ENCODE measurements at regions not wholly inside any gene's neighbourhood (a gene's known extent, or its start where the extent isn't known, plus 50 kb on each side); places are given as distances from the start of the nearest gene placed in this dataset.

GRCh38 chr6:103456652-103457051 is 1403.1 kb downstream of the HACE1 start:
- H3K4me1 ChIP-seq (ENCODE audit: insufficient read depth, insufficient read length) = no peaks in the 10 kb centered on the region
- H3K9me3 ChIP-seq (ENCODE audit: insufficient read depth, low read length) = no peaks in the 10 kb centered on the region
- H3K27me3 ChIP-seq (ENCODE audit: insufficient read depth, insufficient read length) = no peaks in the 10 kb centered on the region
- no peak overlapping the region for H3K9ac ChIP-seq (ENCODE audit: insufficient read length, low read depth)
- no peak for DNase-seq (ENCODE audit: low read depth, low spot score)
- no peaks in the 10 kb centered on the region for H3K36me3 ChIP-seq (ENCODE audit: insufficient read depth, insufficient read length, low read length)
- no peak for TF ChIP-seq YY1 (IDR thresholded peaks at IDR 0.05; ENCODE audit: insufficient read depth, insufficient read length)
- TF ChIP-seq SUZ12 (IDR thresholded peaks at IDR 0.05; ENCODE audit: extremely low read depth, insufficient read depth, insufficient read length) = no peak
- no peak for TF ChIP-seq ZNF274 (IDR thresholded peaks at IDR 0.05; ENCODE audit: low read depth, low read length)
- no peak overlapping the region for H3K4me3 ChIP-seq (ENCODE audit: insufficient read length, low read depth)

- no peak overlapping the region for H3K9ac ChIP-seq (ENCODE audit: insufficient read length, low read depth)
- TF ChIP-seq ZNF274 (IDR thresholded peaks at IDR 0.05; ENCODE audit: low read depth, low read length) (no peak), SUZ12 (IDR thresholded peaks at IDR 0.05; ENCODE audit: extremely low read depth, insufficient read depth, insufficient read length) (no peak), YY1 (IDR thresholded peaks at IDR 0.05; ENCODE audit: insufficient read depth, insufficient read length) (no peak)
- DNase-seq (ENCODE audit: low read depth, low spot score) = no peak
Measured at GRCh38 chr6:103455275-103455674, 1404.4 kb downstream of the HACE1 start.

DNA sequence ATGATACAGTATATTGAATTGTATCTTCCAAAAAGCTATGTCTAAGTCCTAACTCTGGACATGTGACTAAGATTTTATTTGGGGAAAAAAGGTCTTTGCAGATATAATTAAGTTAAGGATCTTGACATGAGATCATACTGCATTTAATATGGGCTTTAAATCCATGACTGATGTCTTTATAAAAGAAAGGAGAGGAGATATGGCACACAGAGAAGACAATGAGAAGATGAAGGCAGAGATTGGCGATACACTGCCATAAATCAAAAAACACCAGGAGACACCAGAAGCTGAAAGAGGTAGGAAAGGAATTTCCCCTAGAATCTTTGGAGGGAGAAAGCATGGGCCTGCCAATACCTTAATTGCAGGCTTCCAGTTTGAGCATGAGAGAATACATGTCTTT is 1450.2 kb downstream of the HACE1 start:
- Histone ChIP-seq H3K9ac (ENCODE audit: insufficient read length, low read depth) (no peak overlapping the region), H3K9me3 (ENCODE audit: insufficient read depth, low read length) (no peaks in the 10 kb centered on the region), H3K4me1 (ENCODE audit: insufficient read depth, insufficient read length) (no peaks in the 10 kb centered on the region), H3K36me3 (ENCODE audit: insufficient read depth, insufficient read length, low read length) (no peaks in the 10 kb centered on the region), H3K4me3 (ENCODE audit: insufficient read length, low read depth) (no peak overlapping the region), H3K27me3 (ENCODE audit: insufficient read depth, insufficient read length) (no peaks in the 10 kb centered on the region)
- TF ChIP-seq SUZ12 (IDR thresholded peaks at IDR 0.05; ENCODE audit: extremely low read depth, insufficient read depth, insufficient read length) (no peak), ZNF274 (IDR thresholded peaks at IDR 0.05; ENCODE audit: low read depth, low read length) (no peak), YY1 (IDR thresholded peaks at IDR 0.05; ENCODE audit: insufficient read depth, insufficient read length) (no peak)
- no peak for DNase-seq (ENCODE audit: low read depth, low spot score)

More at GRCh38 chr6:103455275-103455674, 1404.4 kb downstream of the HACE1 start:
- H3K4me1 ChIP-seq (ENCODE audit: insufficient read depth, insufficient read length) = no peaks in the 10 kb centered on the region
- H3K27me3 ChIP-seq (ENCODE audit: insufficient read depth, insufficient read length) = no peaks in the 10 kb centered on the region
- no peaks in the 10 kb centered on the region for H3K9me3 ChIP-seq (ENCODE audit: insufficient read depth, low read length)
- H3K36me3 ChIP-seq (ENCODE audit: insufficient read depth, insufficient read length, low read length) = no peaks in the 10 kb centered on the region
- no peak overlapping the region for H3K4me3 ChIP-seq (ENCODE audit: insufficient read length, low read depth)

DNA sequence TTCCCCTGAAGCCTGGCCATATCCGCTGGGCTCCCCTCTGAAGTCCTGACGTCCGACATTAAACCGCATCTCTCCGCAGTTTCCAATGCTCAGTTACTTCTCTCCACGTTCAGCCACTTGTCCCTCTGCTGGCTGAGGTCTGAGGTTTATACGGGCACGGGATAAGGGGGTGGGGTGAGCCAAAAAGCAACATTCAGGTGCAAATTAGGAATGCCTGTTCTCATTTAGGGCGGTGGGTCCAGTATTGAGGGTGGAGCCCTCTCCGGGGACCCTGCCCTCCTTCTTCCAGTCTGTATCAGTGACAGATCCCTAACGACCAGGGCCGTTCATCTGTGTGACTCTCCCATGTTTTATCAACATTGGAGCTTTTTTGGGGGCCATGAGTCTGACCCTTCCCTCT is 1454.4 kb downstream of the HACE1 start:
- Histone ChIP-seq H3K36me3 (ENCODE audit: insufficient read depth, insufficient read length, low read length) (no peaks in the 10 kb centered on the region), H3K9ac (ENCODE audit: insufficient read length, low read depth) (no peak overlapping the region), H3K4me1 (ENCODE audit: insufficient read depth, insufficient read length) (no peaks in the 10 kb centered on the region), H3K9me3 (ENCODE audit: insufficient read depth, low read length) (no peaks in the 10 kb centered on the region), H3K4me3 (ENCODE audit: insufficient read length, low read depth) (no peak overlapping the region), H3K27me3 (ENCODE audit: insufficient read depth, insufficient read length) (no peaks in the 10 kb centered on the region)
- DNase-seq (ENCODE audit: low read depth, low spot score) = no peak
- TF ChIP-seq SUZ12 (IDR thresholded peaks at IDR 0.05; ENCODE audit: extremely low read depth, insufficient read depth, insufficient read length) = no peak
- no peak for TF ChIP-seq ZNF274 (IDR thresholded peaks at IDR 0.05; ENCODE audit: low read depth, low read length)
- no peak for TF ChIP-seq YY1 (IDR thresholded peaks at IDR 0.05; ENCODE audit: insufficient read depth, insufficient read length)

GRCh38 chr6:103404799-103405198 is 1454.9 kb downstream of the HACE1 start:
- no peak for DNase-seq (ENCODE audit: low read depth, low spot score)
- Histone ChIP-seq H3K4me1 (ENCODE audit: insufficient read depth, insufficient read length) (no peaks in the 10 kb centered on the region), H3K9me3 (ENCODE audit: insufficient read depth, low read length) (no peaks in the 10 kb centered on the region), H3K36me3 (ENCODE audit: insufficient read depth, insufficient read length, low read length) (no peaks in the 10 kb centered on the region), H3K27me3 (ENCODE audit: insufficient read depth, insufficient read length) (no peaks in the 10 kb centered on the region), H3K9ac (ENCODE audit: insufficient read length, low read depth) (no peak overlapping the region), H3K4me3 (ENCODE audit: insufficient read length, low read depth) (no peak overlapping the region)
- TF ChIP-seq ZNF274 (IDR thresholded peaks at IDR 0.05; ENCODE audit: low read depth, low read length) (no peak), SUZ12 (IDR thresholded peaks at IDR 0.05; ENCODE audit: extremely low read depth, insufficient read depth, insufficient read length) (no peak)

- Histone ChIP-seq H3K36me3 (ENCODE audit: insufficient read depth, insufficient read length, low read length) (no peaks in the 10 kb centered on the region), H3K27me3 (ENCODE audit: insufficient read depth, insufficient read length) (no peaks in the 10 kb centered on the region), H3K9me3 (ENCODE audit: insufficient read depth, low read length) (peaks cover 7% of the 10 kb centered on the region; the same call in 1 of the 2 replicates), H3K4me1 (ENCODE audit: insufficient read depth, insufficient read length) (no peaks in the 10 kb centered on the region), H3K4me3 (ENCODE audit: insufficient read length, low read depth) (no peak overlapping the region), H3K9ac (ENCODE audit: insufficient read length, low read depth) (no peak overlapping the region)
- no peak for DNase-seq (ENCODE audit: low read depth, low spot score)
- TF ChIP-seq ZNF274 (IDR thresholded peaks at IDR 0.05; ENCODE audit: low read depth, low read length) = no peak
- TF ChIP-seq SUZ12 (IDR thresholded peaks at IDR 0.05; ENCODE audit: extremely low read depth, insufficient read depth, insufficient read length) = no peak
- no peak for TF ChIP-seq YY1 (IDR thresholded peaks at IDR 0.05; ENCODE audit: insufficient read depth, insufficient read length)
Measured at GRCh38 chr6:103396768-103397167, 1463.0 kb downstream of the HACE1 start.

GRCh38 chr6:103379272-103379671 is 1480.4 kb downstream of the HACE1 start:
- H3K9ac ChIP-seq (ENCODE audit: insufficient read length, low read depth) = no peak overlapping the region
- H3K27me3 ChIP-seq (ENCODE audit: insufficient read depth, insufficient read length) = no peaks in the 10 kb centered on the region
- H3K4me3 ChIP-seq (ENCODE audit: insufficient read length, low read depth) = no peak overlapping the region
- H3K4me1 ChIP-seq (ENCODE audit: insufficient read depth, insufficient read length) = no peaks in the 10 kb centered on the region
- no peaks in the 10 kb centered on the region for H3K36me3 ChIP-seq (ENCODE audit: insufficient read depth, insufficient read length, low read length)
- no peak for DNase-seq (ENCODE audit: low read depth, low spot score)
- no peaks in the 10 kb centered on the region for H3K9me3 ChIP-seq (ENCODE audit: insufficient read depth, low read length)
- no peak for TF ChIP-seq ZNF274 (IDR thresholded peaks at IDR 0.05; ENCODE audit: low read depth, low read length)
- no peak for TF ChIP-seq YY1 (IDR thresholded peaks at IDR 0.05; ENCODE audit: insufficient read depth, insufficient read length)
- TF ChIP-seq SUZ12 (IDR thresholded peaks at IDR 0.05; ENCODE audit: extremely low read depth, insufficient read depth, insufficient read length) = no peak

DNA sequence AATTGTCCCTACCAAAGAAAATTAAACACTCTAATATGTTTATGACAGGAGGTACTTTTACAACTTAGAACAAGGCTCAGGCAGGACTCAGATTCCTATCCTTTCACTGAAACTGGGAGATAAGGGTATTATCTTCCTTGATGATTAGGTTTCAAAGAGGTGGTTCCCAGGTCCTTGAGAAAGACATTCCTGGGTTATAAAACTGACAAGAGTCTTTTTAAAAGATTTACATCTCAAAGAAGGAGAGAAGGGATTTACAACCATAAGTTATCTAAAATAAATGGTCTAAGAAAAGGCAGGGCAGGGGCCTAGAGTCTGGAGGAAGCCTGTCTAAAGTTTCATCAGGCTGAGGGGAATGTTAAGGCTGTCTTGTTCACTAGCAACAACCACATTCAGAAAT is 1492.5 kb downstream of the HACE1 start:
- no peaks in the 10 kb centered on the region for H3K27me3 ChIP-seq (ENCODE audit: insufficient read depth, insufficient read length)
- no peak overlapping the region for H3K4me3 ChIP-seq (ENCODE audit: insufficient read length, low read depth)
- H3K9ac ChIP-seq (ENCODE audit: insufficient read length, low read depth) = no peak overlapping the region
- H3K9me3 ChIP-seq (ENCODE audit: insufficient read depth, low read length) = no peaks in the 10 kb centered on the region
- TF ChIP-seq YY1 (IDR thresholded peaks at IDR 0.05; ENCODE audit: insufficient read depth, insufficient read length) (no peak), SUZ12 (IDR thresholded peaks at IDR 0.05; ENCODE audit: extremely low read depth, insufficient read depth, insufficient read length) (no peak), ZNF274 (IDR thresholded peaks at IDR 0.05; ENCODE audit: low read depth, low read length) (no peak)
- H3K4me1 ChIP-seq (ENCODE audit: insufficient read depth, insufficient read length) = no peaks in the 10 kb centered on the region
- H3K36me3 ChIP-seq (ENCODE audit: insufficient read depth, insufficient read length, low read length) = no peaks in the 10 kb centered on the region
- no peak for DNase-seq (ENCODE audit: low read depth, low spot score)
